Naive thymus-derived CD8-positive, alpha-beta T cell (primary cell): ENCODE measurements at regions not wholly inside any gene's neighbourhood (a gene's known extent, or its start where the extent isn't known, plus 50 kb on each side); places are given as distances from the start of the nearest gene placed in this dataset.

Source experiments
- ATAC-seq, 2 donors: fragments of 150-1000 bp; cut with Tn5 transposase in 1 of 2; sonication (Bioruptor Pico), chemical (Tn5 transposase) in 1 of 2; 1 replicate in 1 of 2; 2 replicates in 1 of 2; pipeline ENCODE4 v1.10.0; 2021; ENCODE audit warnings: mild to moderate bottlenecking in 2 of 2, moderate library complexity in 2 of 2
- POLR2A ChIA-PET: fragments of 350-600 bp; sonication (Branson Sonifier 250); formaldehyde crosslinking; loops from one replicate; lab custom pipeline; 2021; ENCODE audit warnings: antibody characterized with exemption; lab: Charles Lee
- DNase-seq, 10 donors: peaks; one replicate each; pipeline versions ENCODE4 v3.0.0 to v3.0.0-alpha.2; 2020 to 2022
- H3K27ac Mint-ChIP-seq, 10 donors: one replicate each; pipeline ENCODE4 v1.8.0; 2020 to 2022; ENCODE audit warnings: mild to moderate bottlenecking in 10 of 10, mixed read lengths in 10 of 10, moderate library complexity in 4 of 10, inconsistent platforms in 1 of 10
- H3K27me3 Mint-ChIP-seq, 5 donors: one replicate each; pipeline ENCODE4 v1.8.0; 2021 to 2022; ENCODE audit warnings: mixed read lengths in 5 of 5
- H3K36me3 Mint-ChIP-seq, 3 donors: one replicate each; pipeline ENCODE4 v1.8.0; 2020 to 2022; ENCODE audit warnings: mixed read lengths in 3 of 3, mild to moderate bottlenecking in 2 of 3, inconsistent platforms in 1 of 3
- H3K4me1 Mint-ChIP-seq, 4 donors: one replicate each; pipeline ENCODE4 v1.8.0; 2021 to 2022; ENCODE audit warnings: mixed read lengths in 4 of 4
- H3K4me3 Mint-ChIP-seq, 10 donors: one replicate each; pipeline ENCODE4 v1.8.0; 2020 to 2022; ENCODE audit warnings: mild to moderate bottlenecking in 10 of 10, mixed read lengths in 10 of 10, moderate library complexity in 6 of 10, inconsistent platforms in 1 of 10
- H3K9me3 Mint-ChIP-seq, 9 donors: one replicate each; pipeline ENCODE4 v1.8.0; 2020 to 2022; ENCODE audit warnings: mixed read lengths in 9 of 9, mild to moderate bottlenecking in 3 of 9, inconsistent platforms in 1 of 9, moderate library complexity in 1 of 9

GRCh38 chr18:60506190-60506589, 133.6 kb upstream of the MC4R start:
- Mint-ChIP-seq H3K9me3 (peaks cover 0 to 2% (median 0%) of the 10 kb centered on the region in 9 donors), H3K4me3 (no peak overlapping the region), H3K27ac (no peak overlapping the region), H3K36me3 (no peaks in the 10 kb centered on the region), H3K4me1 (no peaks in the 10 kb centered on the region), H3K27me3 (no peaks in the 10 kb centered on the region)
- DNase-seq, result no peak
- no peak for ATAC-seq
- POLR2A ChIA-PET, result no interaction called here

- Mint-ChIP-seq H3K4me1 (no peaks in the 10 kb centered on the region), H3K36me3 (no peaks in the 10 kb centered on the region), H3K9me3 (peaks cover 0 to 2% (median 0%) of the 10 kb centered on the region in 9 donors), H3K27me3 (no peaks in the 10 kb centered on the region), H3K27ac (no peak overlapping the region), H3K4me3 (no peak overlapping the region)
- no peak for DNase-seq
- POLR2A ChIA-PET, result no interaction called here
- no peak for ATAC-seq
Observed at GRCh38 chr18:60506682-60507081, 134.1 kb upstream of the MC4R start.

- no peaks in the 10 kb centered on the region for H3K4me1 Mint-ChIP-seq
- H3K27me3 Mint-ChIP-seq, result no peaks in the 10 kb centered on the region
- POLR2A ChIA-PET, result no interaction called here
- no peak overlapping the region for H3K27ac Mint-ChIP-seq
- ATAC-seq (no peak), DNase-seq (no peak)
- H3K9me3 Mint-ChIP-seq, result peaks cover 0 to 2% (median 0%) of the 10 kb centered on the region in 9 donors
- H3K36me3 Mint-ChIP-seq, result no peaks in the 10 kb centered on the region
- no peak overlapping the region for H3K4me3 Mint-ChIP-seq
Observed at GRCh38 chr18:60508108-60508507, 135.5 kb upstream of the MC4R start.

- ATAC-seq (no peak), DNase-seq (no peak)
- no peaks in the 10 kb centered on the region for H3K4me1 Mint-ChIP-seq
- H3K36me3 Mint-ChIP-seq, result no peaks in the 10 kb centered on the region
- H3K4me3 Mint-ChIP-seq, result no peak overlapping the region
- no peak overlapping the region for H3K27ac Mint-ChIP-seq
- H3K9me3 Mint-ChIP-seq, result no peaks in the 10 kb centered on the region
- POLR2A ChIA-PET, result no interaction called here
- no peaks in the 10 kb centered on the region for H3K27me3 Mint-ChIP-seq
Observed at GRCh38 chr18:60534538-60534937, 162.0 kb upstream of the MC4R start.

- Mint-ChIP-seq H3K4me3 (no peak overlapping the region), H3K9me3 (no peaks in the 10 kb centered on the region), H3K4me1 (no peaks in the 10 kb centered on the region), H3K36me3 (no peaks in the 10 kb centered on the region), H3K27ac (no peak overlapping the region), H3K27me3 (no peaks in the 10 kb centered on the region)
- POLR2A ChIA-PET, result no interaction called here
- ATAC-seq (no peak), DNase-seq (no peak)
Observed at GRCh38 chr18:60537074-60537473, 164.5 kb upstream of the MC4R start.

GRCh38 chr18:60538891-60539290, 166.3 kb upstream of the MC4R start:
- POLR2A ChIA-PET, result no interaction called here
- ATAC-seq (no peak), DNase-seq (no peak)
- H3K36me3 Mint-ChIP-seq, result no peaks in the 10 kb centered on the region
- H3K27me3 Mint-ChIP-seq, result no peaks in the 10 kb centered on the region
- H3K9me3 Mint-ChIP-seq, result no peaks in the 10 kb centered on the region
- no peaks in the 10 kb centered on the region for H3K4me1 Mint-ChIP-seq
- no peak overlapping the region for H3K4me3 Mint-ChIP-seq
- no peak overlapping the region for H3K27ac Mint-ChIP-seq

- Mint-ChIP-seq H3K27ac (no peak overlapping the region), H3K36me3 (no peaks in the 10 kb centered on the region), H3K4me3 (no peak overlapping the region), H3K27me3 (no peaks in the 10 kb centered on the region), H3K9me3 (peaks cover 0 to 2% (median 0%) of the 10 kb centered on the region in 9 donors), H3K4me1 (no peaks in the 10 kb centered on the region)
- POLR2A ChIA-PET, result no interaction called here
- no peak for DNase-seq
- ATAC-seq, result no peak
Observed at GRCh38 chr18:60541661-60542060, 169.1 kb upstream of the MC4R start.

GRCh38 chr18:60543646-60544045, 171.1 kb upstream of the MC4R start:
- Mint-ChIP-seq H3K27ac (peak overlapping the region in 1 of 10 donors; percentile 31), H3K4me1 (no peaks in the 10 kb centered on the region), H3K4me3 (no peak overlapping the region), H3K36me3 (no peaks in the 10 kb centered on the region), H3K9me3 (peaks cover 0 to 2% (median 0%) of the 10 kb centered on the region in 9 donors), H3K27me3 (no peaks in the 10 kb centered on the region)
- POLR2A ChIA-PET, result no interaction called here
- ATAC-seq (no peak), DNase-seq (no peak)

- Mint-ChIP-seq H3K4me3 (no peak overlapping the region), H3K27me3 (no peaks in the 10 kb centered on the region), H3K36me3 (no peaks in the 10 kb centered on the region), H3K27ac (no peak overlapping the region), H3K4me1 (no peaks in the 10 kb centered on the region), H3K9me3 (peaks cover 0 to 2% (median 0%) of the 10 kb centered on the region in 9 donors)
- POLR2A ChIA-PET, result no interaction called here
- DNase-seq (peak in 3 of 10 donors; percentile 9 to 29 (median 12)), ATAC-seq (no peak)
Observed at GRCh38 chr18:60549338-60549960, 176.9 kb upstream of the MC4R start.

- no peaks in the 10 kb centered on the region for H3K36me3 Mint-ChIP-seq
- DNase-seq, result no peak
- POLR2A ChIA-PET, result no interaction called here
- H3K4me1 Mint-ChIP-seq, result no peaks in the 10 kb centered on the region
- H3K27ac Mint-ChIP-seq, result no peak overlapping the region
- no peak for ATAC-seq
- H3K4me3 Mint-ChIP-seq, result no peak overlapping the region
- H3K27me3 Mint-ChIP-seq, result peaks cover 0 to 3% (median 0%) of the 10 kb centered on the region in 5 donors
- no peaks in the 10 kb centered on the region for H3K9me3 Mint-ChIP-seq
Observed at GRCh38 chr18:60552948-60553347, 180.4 kb upstream of the MC4R start.

GRCh38 chr18:60554967-60555366, 182.4 kb upstream of the MC4R start:
- Mint-ChIP-seq H3K9me3 (no peaks in the 10 kb centered on the region), H3K27ac (no peak overlapping the region), H3K36me3 (no peaks in the 10 kb centered on the region), H3K27me3 (peaks cover 0 to 3% (median 0%) of the 10 kb centered on the region in 5 donors), H3K4me3 (no peak overlapping the region), H3K4me1 (no peaks in the 10 kb centered on the region)
- POLR2A ChIA-PET, result no interaction called here
- DNase-seq, result no peak
- ATAC-seq, result no peak

- H3K27me3 Mint-ChIP-seq, result peaks cover 0 to 3% (median 0%) of the 10 kb centered on the region in 5 donors
- no peaks in the 10 kb centered on the region for H3K36me3 Mint-ChIP-seq
- no peak overlapping the region for H3K4me3 Mint-ChIP-seq
- no peak overlapping the region for H3K27ac Mint-ChIP-seq
- POLR2A ChIA-PET, result no interaction called here
- ATAC-seq (no peak), DNase-seq (no peak)
- peaks cover 0 to 3% (median 0%) of the 10 kb centered on the region in 9 donors for H3K9me3 Mint-ChIP-seq
- H3K4me1 Mint-ChIP-seq, result no peaks in the 10 kb centered on the region
Observed at GRCh38 chr18:60555625-60556024, 183.1 kb upstream of the MC4R start.

- no peaks in the 10 kb centered on the region for H3K4me1 Mint-ChIP-seq
- no peaks in the 10 kb centered on the region for H3K36me3 Mint-ChIP-seq
- no peak for ATAC-seq
- no peak for DNase-seq
- peaks cover 0 to 3% (median 0%) of the 10 kb centered on the region in 9 donors for H3K9me3 Mint-ChIP-seq
- peaks cover 0 to 3% (median 0%) of the 10 kb centered on the region in 5 donors for H3K27me3 Mint-ChIP-seq
- no peak overlapping the region for H3K27ac Mint-ChIP-seq
- H3K4me3 Mint-ChIP-seq, result no peak overlapping the region
- POLR2A ChIA-PET, result no interaction called here
Observed at GRCh38 chr18:60556326-60556725, 183.8 kb upstream of the MC4R start.

GRCh38 chr18:60560071-60560470, 187.5 kb upstream of the MC4R start:
- H3K4me1 Mint-ChIP-seq, result no peaks in the 10 kb centered on the region
- H3K27me3 Mint-ChIP-seq, result peaks cover 0 to 3% (median 0%) of the 10 kb centered on the region in 5 donors
- H3K4me3 Mint-ChIP-seq, result no peak overlapping the region
- no peak for DNase-seq
- no peaks in the 10 kb centered on the region for H3K36me3 Mint-ChIP-seq
- H3K27ac Mint-ChIP-seq, result no peak overlapping the region
- H3K9me3 Mint-ChIP-seq, result peaks cover 0 to 3% (median 0%) of the 10 kb centered on the region in 9 donors
- no peak for ATAC-seq
- POLR2A ChIA-PET, result no interaction called here
